Right renal pelvis (tissue), 4 donors: ENCODE measurements at regions not wholly inside any gene's neighbourhood (a gene's known extent, or its start where the extent isn't known, plus 50 kb on each side); places are given as distances from the start of the nearest gene placed in this dataset.

Experiments used
- DNase-seq, 4 donors: peaks; one replicate each; pipeline ENCODE4 v3.0.0-alpha.2; 2013; ENCODE audit warnings: low read depth in 4 of 4, low spot score in 3 of 4, missing footprints in 1 of 4

GRCh38 chr13:80481588-80481987 is 140.7 kb upstream of the SPRY2 start:
- no peak for DNase-seq

- DNase-seq: no peak
Measured at GRCh38 chr13:80477661-80478443, 136.9 kb upstream of the SPRY2 start.

- no peak for DNase-seq
Measured at GRCh38 chr13:80476953-80477352, 136.0 kb upstream of the SPRY2 start.

- no peak for DNase-seq
Measured at GRCh38 chr13:80475718-80476117, 134.8 kb upstream of the SPRY2 start.

- no peak for DNase-seq
Measured at GRCh38 chr13:80473695-80474094, 132.8 kb upstream of the SPRY2 start.

GRCh38 chr13:80469853-80470381 is 129.0 kb upstream of the SPRY2 start:
- DNase-seq: no peak

- no peak for DNase-seq
Measured at GRCh38 chr13:80469105-80469852, 128.4 kb upstream of the SPRY2 start.

GRCh38 chr13:80465321-80465720 is 124.4 kb upstream of the SPRY2 start:
- no peak for DNase-seq

GRCh38 chr13:80463673-80464352 is 122.9 kb upstream of the SPRY2 start:
- no peak for DNase-seq

GRCh38 chr13:80462567-80462966 is 121.6 kb upstream of the SPRY2 start:
- no peak for DNase-seq

- DNase-seq: no peak
Measured at GRCh38 chr13:80462037-80462436, 121.1 kb upstream of the SPRY2 start.

- no peak for DNase-seq
Measured at GRCh38 chr13:80458543-80458942, 117.6 kb upstream of the SPRY2 start.

- DNase-seq: no peak
Measured at GRCh38 chr13:80454245-80454644, 113.3 kb upstream of the SPRY2 start.

- no peak for DNase-seq
Measured at GRCh38 chr13:80452279-80452678, 111.4 kb upstream of the SPRY2 start.

GRCh38 chr13:80451641-80452040 is 110.7 kb upstream of the SPRY2 start:
- DNase-seq: no peak

GRCh38 chr13:80450386-80450785 is 109.5 kb upstream of the SPRY2 start:
- DNase-seq: no peak

- DNase-seq: no peak
Measured at GRCh38 chr13:80448725-80449124, 107.8 kb upstream of the SPRY2 start.

- no peak for DNase-seq
Measured at GRCh38 chr13:80447747-80448146, 106.8 kb upstream of the SPRY2 start.

GRCh38 chr13:80444240-80445015 is 103.5 kb upstream of the SPRY2 start:
- no peak for DNase-seq

GRCh38 chr13:80442609-80443008 is 101.7 kb upstream of the SPRY2 start:
- DNase-seq: no peak

- no peak for DNase-seq
Measured at GRCh38 chr13:80441968-80442367, 101.0 kb upstream of the SPRY2 start.
